ENCODE measurements at regions not wholly inside any gene's neighbourhood (a gene's known extent, or its start where the extent isn't known, plus 50 kb on each side); places are given as distances from the start of the nearest gene placed in this dataset.

- intact Hi-C loops (cut with micrococcal nuclease), result no loop called here
- H3K4me3 Mint-ChIP-seq, result no peak overlapping the region
- Histone ChIP-seq H3K4me1 (ENCODE audit: control insufficient read depth in 1 of 2, insufficient read depth in 2 of 2, low read length in 2 of 2) (no peaks in the 10 kb centered on the region), H3K4me2 (replicated peaks; ENCODE audit: extremely low read depth, low read length, poor library complexity, severe bottlenecking) (no peak overlapping the region), H3K79me2 (ENCODE audit: insufficient read depth, low read length) (no peaks in the 10 kb centered on the region), H2AFZ (ENCODE audit: insufficient read depth, low read depth, low read length, poor library complexity, severe bottlenecking) (no peak overlapping the region), H3K36me3 (replicated peaks in 1 of 2; ENCODE audit: control insufficient read depth in 1 of 2, insufficient read depth in 2 of 2, low read length in 2 of 2) (no peaks in the 10 kb centered on the region), H3K27me3 (ENCODE audit: control insufficient read depth in 2 of 2, insufficient read depth in 2 of 2, low read length in 2 of 2) (no peaks in the 10 kb centered on the region), H3K27ac (ENCODE audit: low read depth in 1 of 2, low read length in 2 of 2) (no peak overlapping the region), H3K9ac (ENCODE audit: insufficient read depth, low read length, poor library complexity, severe bottlenecking) (no peak overlapping the region), H3K9me3 (replicated peaks in 1 of 2; ENCODE audit: control insufficient read depth in 1 of 2, insufficient read depth in 1 of 2, low read length in 2 of 2) (no peaks in the 10 kb centered on the region), H3K4me3 (replicated peaks in 1 of 3; ENCODE audit: low read depth in 2 of 3, low read length in 3 of 3) (no peak overlapping the region), H4K20me1 (ENCODE audit: insufficient read depth, low read length) (no peaks in the 10 kb centered on the region)
- WGBS (ENCODE audit: insufficient coverage), result no CpG with 5 or more reads among the region's 2 CpGs
- H3K27me3 Mint-ChIP-seq (ENCODE audit: low read depth in 3 of 3), result peaks cover 0 to 2% (median 0%) of the 10 kb centered on the region in 3 donors
- no peak for TF ChIP-seq CTCF (IDR thresholded peaks at IDR 0.05)
- H3K27ac Mint-ChIP-seq, result no peak overlapping the region
- H3K9me3 Mint-ChIP-seq, result no peaks in the 10 kb centered on the region
- no peaks in the 10 kb centered on the region for H3K4me1 Mint-ChIP-seq
- DNase-seq, result no peak
- no peaks in the 10 kb centered on the region for H3K36me3 Mint-ChIP-seq
Measured at GRCh38 chr6:95365454-95365853, 211.9 kb upstream of the MANEA start.

GRCh38 chr6:95366414-95366813, 210.9 kb upstream of the MANEA start:
- no peak overlapping the region for H3K4me3 ChIP-seq (replicated peaks in 1 of 3; ENCODE audit: low read depth in 2 of 3, low read length in 3 of 3)
- no peak overlapping the region for H3K9ac ChIP-seq (ENCODE audit: insufficient read depth, low read length, poor library complexity, severe bottlenecking)
- no peak for TF ChIP-seq CTCF (IDR thresholded peaks at IDR 0.05)
- H3K4me1 ChIP-seq (ENCODE audit: control insufficient read depth in 1 of 2, insufficient read depth in 2 of 2, low read length in 2 of 2), result no peaks in the 10 kb centered on the region
- H4K20me1 ChIP-seq (ENCODE audit: insufficient read depth, low read length), result no peaks in the 10 kb centered on the region
- DNase-seq, result no peak
- no peaks in the 10 kb centered on the region for H3K36me3 Mint-ChIP-seq
- no peaks in the 10 kb centered on the region for H3K9me3 ChIP-seq (replicated peaks in 1 of 2; ENCODE audit: control insufficient read depth in 1 of 2, insufficient read depth in 1 of 2, low read length in 2 of 2)
- H3K4me1 Mint-ChIP-seq, result no peaks in the 10 kb centered on the region
- H3K27me3 ChIP-seq (ENCODE audit: control insufficient read depth in 2 of 2, insufficient read depth in 2 of 2, low read length in 2 of 2), result no peaks in the 10 kb centered on the region
- no peaks in the 10 kb centered on the region for H3K36me3 ChIP-seq (replicated peaks in 1 of 2; ENCODE audit: control insufficient read depth in 1 of 2, insufficient read depth in 2 of 2, low read length in 2 of 2)
- peaks cover 0 to 2% (median 0%) of the 10 kb centered on the region in 3 donors for H3K27me3 Mint-ChIP-seq (ENCODE audit: low read depth in 3 of 3)
- H3K27ac ChIP-seq (ENCODE audit: low read depth in 1 of 2, low read length in 2 of 2), result no peak overlapping the region
- no peak overlapping the region for H3K4me3 Mint-ChIP-seq
- no peak overlapping the region for H3K4me2 ChIP-seq (replicated peaks; ENCODE audit: extremely low read depth, low read length, poor library complexity, severe bottlenecking)
- no peak overlapping the region for H2AFZ ChIP-seq (ENCODE audit: insufficient read depth, low read depth, low read length, poor library complexity, severe bottlenecking)
- H3K27ac Mint-ChIP-seq, result no peak overlapping the region
- intact Hi-C loops (cut with micrococcal nuclease), result no loop called here
- no peaks in the 10 kb centered on the region for H3K79me2 ChIP-seq (ENCODE audit: insufficient read depth, low read length)
- WGBS (ENCODE audit: insufficient coverage), result 81% methylated on average over 4 of the region's 4 CpGs
- no peaks in the 10 kb centered on the region for H3K9me3 Mint-ChIP-seq

All from CD14-positive monocyte (primary cell).